IMR-90 (cell line): ENCODE measurements at regions not wholly inside any gene's neighbourhood (a gene's known extent, or its start where the extent isn't known, plus 50 kb on each side); places are given as distances from the start of the nearest gene placed in this dataset.

Experiments used
- ATAC-seq: fragments of 200-7000 bp; cut with Tn5 transposase; 2 replicates; pipeline ENCODE4 v1.9.1; 2020; ENCODE audit warnings: low read depth, mild to moderate bottlenecking, moderate library complexity
- BruUV-seq: library from RNA; stranded (reverse); fragments of 400-500 nt; replicated peaks from 2 replicates; lab custom pipeline; 2021; lab: Mats Ljungman, UMichigan
- CTCF ChIA-PET: fragments of 300-600 bp; formaldehyde crosslinking; extraction: SDS; loops from one replicate; lab custom pipeline; 2021; ENCODE audit warnings: antibody characterized with exemption; lab: Yijun Ruan, JAX
- POLR2A ChIA-PET: fragments of 300-600 bp; sonication (Branson Sonifier 250); formaldehyde crosslinking; loops from one replicate; lab custom pipeline; 2022; ENCODE audit warnings: antibody characterized with exemption; ENCODE audit not compliant: unreplicated experiment; lab: Charles Lee
- DNase-seq: peaks from one replicate; pipeline ENCODE4 v3.0.0; 2013
- H2AFZ ChIP-seq: replicated peaks from 2 replicates; pipeline ENCODE3; 2013; ENCODE audit warnings: low read length, mild to moderate bottlenecking; ENCODE audit not compliant: poor library complexity
- H2AK5ac ChIP-seq: 2 replicates; pipeline ENCODE4 v1.6.1; 2013; ENCODE audit warnings: low read depth, low read length, inconsistent platforms
- H2AK9ac ChIP-seq: replicated peaks from 2 replicates; pipeline ENCODE3; 2013; ENCODE audit warnings: mild to moderate bottlenecking, low read depth, low read length, moderate library complexity; ENCODE audit not compliant: poor library complexity
- H2BK120ac ChIP-seq: 2 replicates; pipeline ENCODE4 v1.6.1; 2013; ENCODE audit warnings: low read depth, low read length, inconsistent platforms
- H2BK15ac ChIP-seq: 3 replicates; pipeline ENCODE4 v1.6.1; 2013; ENCODE audit warnings: low read depth, low read length, inconsistent platforms
- H2BK20ac ChIP-seq: 2 replicates; pipeline ENCODE4 v1.6.1; 2013; ENCODE audit warnings: low read depth, mild to moderate bottlenecking, inconsistent platforms, low read length, moderate library complexity
- H2BK5ac ChIP-seq: 2 replicates; pipeline ENCODE4 v1.6.1; 2013; ENCODE audit warnings: mild to moderate bottlenecking, low read depth, low read length, inconsistent platforms; ENCODE audit not compliant: poor library complexity, severe bottlenecking
- H3K14ac ChIP-seq: replicated peaks from 2 replicates; pipeline ENCODE4 v1.6.1; 2013; ENCODE audit warnings: low read depth, low read length, inconsistent platforms
- H3K18ac ChIP-seq: 2 replicates; pipeline ENCODE4 v1.6.1; 2013; ENCODE audit warnings: low read depth, low read length, control low read depth
- H3K23ac ChIP-seq: 2 replicates; pipeline ENCODE4 v1.6.1; 2013; ENCODE audit warnings: low read depth, low read length, inconsistent platforms
- H3K27ac ChIP-seq: 2 replicates; pipeline ENCODE4 v1.5.1; 2013; ENCODE audit warnings: mild to moderate bottlenecking, control low read depth, low read length; ENCODE audit not compliant: insufficient read depth
- H3K27me3 ChIP-seq: 2 replicates; pipeline ENCODE4 v1.6.1; 2013; ENCODE audit warnings: low read length; ENCODE audit not compliant: control insufficient read depth, insufficient read depth
- H3K36me3 ChIP-seq: 2 replicates; pipeline ENCODE4 v1.6.1; 2013; ENCODE audit warnings: low read length, mixed read lengths; ENCODE audit not compliant: control insufficient read depth, insufficient read depth
- H3K4ac ChIP-seq: 2 replicates; pipeline ENCODE4 v1.6.1; 2013; ENCODE audit warnings: low read depth, low read length, inconsistent platforms
- H3K4me1 ChIP-seq: 2 replicates; pipeline ENCODE4 v1.6.1; 2013; ENCODE audit warnings: low read length, mixed read lengths; ENCODE audit not compliant: control insufficient read depth, insufficient read depth
- H3K4me2 ChIP-seq: 2 replicates; pipeline ENCODE4 v1.6.1; 2013; ENCODE audit warnings: low read depth, mild to moderate bottlenecking, control low read depth, low read length, moderate library complexity
- H3K4me3 ChIP-seq: 2 replicates; pipeline ENCODE4 v1.5.1; 2013; ENCODE audit warnings: low read depth, mild to moderate bottlenecking, control low read depth, low read length, moderate library complexity; ENCODE audit not compliant: insufficient read depth
- H3K56ac ChIP-seq: 2 replicates; pipeline ENCODE4 v1.6.1; 2013; ENCODE audit warnings: low read length, inconsistent platforms; ENCODE audit not compliant: insufficient read depth; ENCODE audit errors: extremely low read depth
- H3K79me1 ChIP-seq, 2 experiments: 2 replicates each; pipeline ENCODE4 v1.6.1; 2013; ENCODE audit warnings: low read length in 2 of 2, inconsistent platforms in 1 of 2, low read depth in 1 of 2
- H3K9ac ChIP-seq: 2 replicates; pipeline ENCODE4 v1.6.1; 2013; ENCODE audit warnings: low read depth, low read length, control low read depth
- H3K9me1 ChIP-seq: 2 replicates; pipeline ENCODE4 v1.6.1; 2013; ENCODE audit warnings: low read length, inconsistent platforms; ENCODE audit not compliant: insufficient read depth
- H3K9me3 ChIP-seq: 2 replicates; pipeline ENCODE4 v1.6.1; 2013; ENCODE audit warnings: low read length; ENCODE audit not compliant: control insufficient read depth, insufficient read depth
- H4K20me1 ChIP-seq: 2 replicates; pipeline ENCODE4 v1.6.1; 2013; ENCODE audit warnings: low read length, inconsistent platforms; ENCODE audit not compliant: insufficient read depth
- H4K5ac ChIP-seq: 2 replicates; pipeline ENCODE4 v1.6.1; 2013; ENCODE audit warnings: mild to moderate bottlenecking, low read depth, low read length, control low read depth
- H4K8ac ChIP-seq, 2 experiments: 2 replicates each; pipeline ENCODE4 v1.6.1; 2013; ENCODE audit warnings: low read depth in 2 of 2, low read length in 2 of 2, control low read depth in 1 of 2, inconsistent platforms in 1 of 2
- H4K91ac ChIP-seq: 2 replicates; pipeline ENCODE4 v1.6.1; 2013; ENCODE audit warnings: low read depth, low read length, inconsistent platforms; ENCODE audit not compliant: insufficient read depth
- BHLHE40 ChIP-seq: fragments of 150-350 bp; IDR thresholded peaks from 2 replicates; pipeline ENCODE4 v1.6.1; 2016; ENCODE audit warnings: mild to moderate bottlenecking, low read depth, low read length
- CEBPB ChIP-seq: IDR thresholded peaks from 2 replicates; pipeline ENCODE4 v1.6.1; 2012; ENCODE audit warnings: low read depth, low read length, improper control_type of control experiment
- CHD1 ChIP-seq: IDR thresholded peaks from 2 replicates; pipeline ENCODE4 v1.6.1; 2012; ENCODE audit warnings: low read depth, low read length, improper control_type of control experiment
- ELK1 ChIP-seq: fragments of 150-350 bp; IDR thresholded peaks from 2 replicates; pipeline ENCODE4 v1.6.1; 2016; ENCODE audit warnings: low read depth, mild to moderate bottlenecking, low read length, moderate library complexity, borderline replicate concordance
- FOS ChIP-seq: fragments of 150-350 bp; IDR thresholded peaks from 2 replicates; pipeline ENCODE4 v1.6.1; 2016; ENCODE audit warnings: low read depth, low read length
- MAFK ChIP-seq: IDR thresholded peaks from 2 replicates; pipeline ENCODE4 v1.6.1; 2012; ENCODE audit warnings: low read depth, low read length, improper control_type of control experiment
- MAZ ChIP-seq: IDR thresholded peaks from 2 replicates; pipeline ENCODE4 v1.6.1; 2012; ENCODE audit warnings: low read depth, mild to moderate bottlenecking, low read length, improper control_type of control experiment, moderate library complexity, borderline replicate concordance
- MXI1 ChIP-seq: IDR thresholded peaks from 2 replicates; pipeline ENCODE4 v1.6.1; 2012; ENCODE audit warnings: low read depth, mild to moderate bottlenecking, low read length, moderate library complexity, borderline replicate concordance
- POLR2A ChIP-seq: IDR thresholded peaks from 2 replicates; pipeline ENCODE4 v1.6.1; 2012; ENCODE audit warnings: mild to moderate bottlenecking, low read depth, low read length
- RCOR1 ChIP-seq: IDR thresholded peaks from 2 replicates; pipeline ENCODE4 v1.6.1; 2012; ENCODE audit warnings: mild to moderate bottlenecking, low read length, improper control_type of control experiment; ENCODE audit not compliant: insufficient replicate concordance
- RFX5 ChIP-seq: IDR thresholded peaks from 2 replicates; pipeline ENCODE4 v1.8.0; 2012; ENCODE audit warnings: low read depth, mild to moderate bottlenecking, low read length, moderate library complexity
- SMC3 ChIP-seq: fragments of 150-350 bp; IDR thresholded peaks from 2 replicates; pipeline ENCODE4 v1.6.1; 2016; ENCODE audit warnings: low read depth, mild to moderate bottlenecking, antibody characterized with exemption, low read length, moderate library complexity
- WGBS, 2 experiments: methylation state at CpG; one replicate each; pipeline versions ENCODE4 v1.1.5 to v1.1.7; 2013; ENCODE audit warnings: missing lambda C conversion rate in 2 of 2; ENCODE audit not compliant: insufficient read length in 1 of 2; ENCODE audit errors: extremely low coverage in 2 of 2; 5-methylcytosine and 5-hydroxymethylcytosine counted together
- dilution Hi-C: fragments of 300-500 bp; cut with HindIII; formaldehyde crosslinking; loops from one replicate; pipeline ENCODE4 v1.14.3; 2018; ENCODE audit warnings: low sequenced_read_pairs; ENCODE audit not compliant: unreplicated experiment
- in situ Hi-C: fragments of 300-500 bp; cut with MboI; formaldehyde crosslinking; loops from 3 replicates; pipeline ENCODE4 v1.14.3; 2019; ENCODE audit warnings: low sequenced_read_pairs, inconsistent platforms, mixed read lengths
- intact Hi-C: fragments of 100-400 bp; cut with micrococcal nuclease; formaldehyde crosslinking; loops from 2 replicates; pipeline ENCODE4 v1.10.0; 2022

GRCh38 chr12:5203274-5203673, 159.6 kb downstream of the KCNA5 start:
- Histone ChIP-seq H3K4me3 (no peak overlapping the region), H2AK5ac (no peak overlapping the region), H3K9me1 (peaks cover 5% of the 10 kb centered on the region; the same call in 1 of the 2 replicates), H2BK5ac (no peak overlapping the region), H3K23ac (no peak overlapping the region), H3K4me2 (no peak overlapping the region), H2AFZ (no peak overlapping the region), H3K79me1 (no peaks in the 10 kb centered on the region), H4K5ac (no peak overlapping the region), H4K20me1 (no peaks in the 10 kb centered on the region), H3K4ac (no peak overlapping the region), H4K91ac (no peak overlapping the region), H3K9ac (no peak overlapping the region), H3K18ac (no peak overlapping the region), H2AK9ac (no peak overlapping the region), H3K14ac (no peak overlapping the region), H3K4me1 (peaks cover 4% of the 10 kb centered on the region; the same call in 1 of the 2 replicates), H3K27ac (no peak overlapping the region), H2BK120ac (no peak overlapping the region), H2BK20ac (no peak overlapping the region), H3K27me3 (no peaks in the 10 kb centered on the region), H4K8ac (no peak overlapping the region), H3K56ac (no peak overlapping the region), H3K9me3 (no peaks in the 10 kb centered on the region), H2BK15ac (no peak overlapping the region), H3K36me3 (no peaks in the 10 kb centered on the region)
- ATAC-seq (no peak), DNase-seq (no peak)
- TF ChIP-seq RCOR1 (no peak), CHD1 (no peak), MAFK (no peak), BHLHE40 (no peak), SMC3 (no peak), CEBPB (no peak), FOS (no peak), POLR2A (no peak), MAZ (no peak), RFX5 (no peak), ELK1 (no peak), MXI1 (no peak)
- ChIA-PET CTCF (no interaction called here), POLR2A (no interaction called here)
- WGBS, 2 experiments = no CpG with 5 or more reads among the region's 1 CpG
- intact Hi-C loops = no loop called here
- in situ Hi-C loops = no loop called here
- no TSS peak for BruUV-seq
- dilution Hi-C loops = no loop called here
